ENCODE measurements at regions not wholly inside any gene's neighbourhood (a gene's known extent, or its start where the extent isn't known, plus 50 kb on each side); places are given as distances from the start of the nearest gene placed in this dataset.

DNA sequence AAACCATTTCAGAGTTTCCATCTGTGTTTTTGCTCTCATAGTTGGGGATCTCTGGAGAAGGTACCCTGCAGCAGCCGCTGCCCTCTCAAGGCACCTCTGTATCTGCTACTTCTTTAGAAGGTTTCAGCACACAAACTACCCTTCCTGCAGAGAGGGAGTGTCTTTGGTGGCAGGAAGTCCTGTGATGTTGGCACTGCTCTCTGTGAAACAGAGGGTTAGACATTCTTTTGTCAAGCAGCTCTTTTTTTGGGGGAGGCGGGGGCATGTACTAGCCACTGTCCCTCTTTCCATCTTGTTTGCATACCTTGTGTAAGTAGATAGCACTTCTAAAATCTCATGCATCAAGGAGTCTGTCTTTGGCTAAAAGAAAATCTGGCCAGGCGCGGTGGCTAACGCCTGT is 352.6 kb downstream of the BMP4 start:
- no peak for FAIRE-seq
- Histone ChIP-seq H3K27ac (ENCODE audit: low read depth in 2 of 2, low read length in 2 of 2) (no peak overlapping the region), H3K9me3 (ENCODE audit: control insufficient read depth in 2 of 3, insufficient read depth in 1 of 3, low read length in 3 of 3) (no peaks in the 10 kb centered on the region), H3K36me3 (ENCODE audit: control insufficient read depth in 2 of 3, insufficient read depth in 3 of 3, low read length in 3 of 3) (no peaks in the 10 kb centered on the region), H3K4me3 (ENCODE audit: low read length in 3 of 3) (no peak overlapping the region), H3K9ac (ENCODE audit: low read length in 3 of 3) (no peak overlapping the region), H3K27me3 (ENCODE audit: control insufficient read depth, insufficient read depth, low read length) (no peaks in the 10 kb centered on the region), H3K4me1 (ENCODE audit: control insufficient read depth in 2 of 3, insufficient read depth in 2 of 3, low read depth in 1 of 3, low read length in 3 of 3) (no peaks in the 10 kb centered on the region)
- TF ChIP-seq, protein P1, sequence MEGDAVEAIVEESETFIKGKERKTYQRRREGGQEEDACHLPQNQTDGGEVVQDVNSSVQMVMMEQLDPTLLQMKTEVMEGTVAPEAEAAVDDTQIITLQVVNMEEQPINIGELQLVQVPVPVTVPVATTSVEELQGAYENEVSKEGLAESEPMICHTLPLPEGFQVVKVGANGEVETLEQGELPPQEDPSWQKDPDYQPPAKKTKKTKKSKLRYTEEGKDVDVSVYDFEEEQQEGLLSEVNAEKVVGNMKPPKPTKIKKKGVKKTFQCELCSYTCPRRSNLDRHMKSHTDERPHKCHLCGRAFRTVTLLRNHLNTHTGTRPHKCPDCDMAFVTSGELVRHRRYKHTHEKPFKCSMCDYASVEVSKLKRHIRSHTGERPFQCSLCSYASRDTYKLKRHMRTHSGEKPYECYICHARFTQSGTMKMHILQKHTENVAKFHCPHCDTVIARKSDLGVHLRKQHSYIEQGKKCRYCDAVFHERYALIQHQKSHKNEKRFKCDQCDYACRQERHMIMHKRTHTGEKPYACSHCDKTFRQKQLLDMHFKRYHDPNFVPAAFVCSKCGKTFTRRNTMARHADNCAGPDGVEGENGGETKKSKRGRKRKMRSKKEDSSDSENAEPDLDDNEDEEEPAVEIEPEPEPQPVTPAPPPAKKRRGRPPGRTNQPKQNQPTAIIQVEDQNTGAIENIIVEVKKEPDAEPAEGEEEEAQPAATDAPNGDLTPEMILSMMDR (IDR thresholded peaks at IDR 0.05; ENCODE audit: borderline replicate concordance, extremely low read depth, insufficient read depth), result no peak
- intact Hi-C loops (cut with DNase I), result no loop called here
- no peak for DNase-seq

DNA sequence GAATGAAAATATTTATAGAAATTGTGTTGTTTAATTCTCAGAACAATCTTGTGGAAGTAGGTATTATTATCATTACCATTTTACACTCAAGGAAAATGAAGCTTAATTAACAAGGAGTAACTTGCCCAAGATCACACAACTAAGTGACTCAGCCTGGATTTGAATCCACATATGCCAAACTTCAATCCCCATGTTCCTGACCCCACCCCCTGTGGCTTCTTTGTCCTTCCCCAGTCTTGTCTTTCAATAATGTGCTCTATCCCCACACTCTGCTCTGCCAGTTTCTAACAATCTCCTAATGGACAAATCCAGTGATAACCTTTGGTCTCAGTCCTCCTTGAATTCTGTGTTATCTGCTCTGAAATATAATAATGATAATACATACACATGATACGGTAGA is 355.2 kb downstream of the BMP4 start:
- FAIRE-seq, result no peak
- Histone ChIP-seq H3K4me3 (ENCODE audit: low read length in 3 of 3) (no peak overlapping the region), H3K27ac (ENCODE audit: low read depth in 2 of 2, low read length in 2 of 2) (no peak overlapping the region), H3K36me3 (ENCODE audit: control insufficient read depth in 2 of 3, insufficient read depth in 3 of 3, low read length in 3 of 3) (no peaks in the 10 kb centered on the region), H3K4me1 (ENCODE audit: control insufficient read depth in 2 of 3, insufficient read depth in 2 of 3, low read depth in 1 of 3, low read length in 3 of 3) (no peaks in the 10 kb centered on the region), H3K27me3 (ENCODE audit: control insufficient read depth, insufficient read depth, low read length) (no peaks in the 10 kb centered on the region), H3K9ac (ENCODE audit: low read length in 3 of 3) (no peak overlapping the region), H3K9me3 (ENCODE audit: control insufficient read depth in 2 of 3, insufficient read depth in 1 of 3, low read length in 3 of 3) (no peaks in the 10 kb centered on the region)
- DNase-seq, result no peak
- intact Hi-C loops (cut with DNase I), result no loop called here
- TF ChIP-seq, protein P1 (IDR thresholded peaks at IDR 0.05; ENCODE audit: borderline replicate concordance, extremely low read depth, insufficient read depth), result no peak

DNA sequence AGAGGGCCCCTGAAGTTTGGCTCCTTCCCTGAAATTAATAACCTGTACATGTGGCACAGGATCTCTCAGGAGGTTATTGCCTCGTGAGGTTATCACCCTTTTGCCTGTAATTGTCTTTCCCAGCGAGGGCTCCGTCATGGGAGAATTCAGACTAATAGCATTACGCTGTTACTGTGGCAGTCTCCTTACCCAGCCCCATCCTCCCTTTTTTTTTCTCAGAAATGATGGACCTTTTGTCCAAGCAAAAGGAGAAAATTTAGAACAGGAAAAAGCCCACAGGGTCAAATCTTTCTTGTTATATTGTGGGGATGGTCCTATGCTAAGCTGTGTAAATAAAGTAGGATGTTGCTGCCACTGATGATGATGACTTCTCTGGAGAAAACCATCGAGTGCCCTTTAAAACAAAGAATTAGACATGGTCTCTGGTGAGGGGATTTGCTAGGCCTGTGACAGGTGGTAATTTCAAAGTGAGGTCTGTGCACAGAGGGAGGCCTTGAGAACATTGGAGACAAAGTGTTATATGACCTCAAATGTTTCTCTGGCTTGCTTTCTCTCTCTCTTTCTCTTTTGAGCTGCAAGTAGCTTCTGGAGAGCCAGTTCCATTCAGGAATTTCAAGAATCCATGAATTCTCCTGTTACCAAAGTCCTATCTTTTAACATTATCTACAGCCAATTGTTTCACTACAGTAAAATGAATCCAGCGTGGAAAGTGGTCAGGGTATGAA is 357.2 kb downstream of the BMP4 start:
- Histone ChIP-seq H3K4me1 (ENCODE audit: control insufficient read depth in 2 of 3, insufficient read depth in 2 of 3, low read depth in 1 of 3, low read length in 3 of 3) (no peaks in the 10 kb centered on the region), H3K9me3 (ENCODE audit: control insufficient read depth in 2 of 3, insufficient read depth in 1 of 3, low read length in 3 of 3) (no peaks in the 10 kb centered on the region), H3K27ac (ENCODE audit: low read depth in 2 of 2, low read length in 2 of 2) (no peak overlapping the region), H3K36me3 (ENCODE audit: control insufficient read depth in 2 of 3, insufficient read depth in 3 of 3, low read length in 3 of 3) (no peaks in the 10 kb centered on the region), H3K4me3 (ENCODE audit: low read length in 3 of 3) (no peak overlapping the region), H3K9ac (ENCODE audit: low read length in 3 of 3) (no peak overlapping the region), H3K27me3 (ENCODE audit: control insufficient read depth, insufficient read depth, low read length) (no peaks in the 10 kb centered on the region)
- TF ChIP-seq, protein P1 (IDR thresholded peaks at IDR 0.05; ENCODE audit: borderline replicate concordance, extremely low read depth, insufficient read depth), result no peak
- intact Hi-C loops (cut with DNase I), result no loop called here
- FAIRE-seq (no peak), DNase-seq (no peak)
